ENCODE measurements at regions not wholly inside any gene's neighbourhood (a gene's known extent, or its start where the extent isn't known, plus 50 kb on each side); places are given as distances from the start of the nearest gene placed in this dataset.
"Not testable (repeated sequence)": the region's sequence is repeated elsewhere in the genome, so short reads cannot be mapped to it uniquely, and the experiment has no call there.

GRCh38 chr14:85333841-85334240, 196.1 kb upstream of the FLRT2 start:
- Mint-ChIP-seq H3K9me3 (ENCODE audit: low read depth) (peaks cover 4% of the 10 kb centered on the region), H3K4me3 (no peak overlapping the region), H3K27ac (no peak overlapping the region), H3K4me1 (no peaks in the 10 kb centered on the region), H3K36me3 (no peaks in the 10 kb centered on the region), H3K27me3 (no peaks in the 10 kb centered on the region)
- CTCF ChIA-PET = no interaction called here
- ATAC-seq (no peak), DNase-seq (no peak)

GRCh38 chr14:85334316-85334715, 195.6 kb upstream of the FLRT2 start:
- Mint-ChIP-seq H3K27ac (no peak overlapping the region), H3K4me1 (no peaks in the 10 kb centered on the region), H3K4me3 (no peak overlapping the region), H3K9me3 (ENCODE audit: low read depth) (peaks cover 4% of the 10 kb centered on the region), H3K36me3 (no peaks in the 10 kb centered on the region), H3K27me3 (no peaks in the 10 kb centered on the region)
- CTCF ChIA-PET = no interaction called here
- DNase-seq (no peak), ATAC-seq (no peak)

- CTCF ChIA-PET = no interaction called here
- ATAC-seq (no peak), DNase-seq (no peak)
- Mint-ChIP-seq H3K9me3 (ENCODE audit: low read depth) (peaks cover 4% of the 10 kb centered on the region), H3K4me1 (no peaks in the 10 kb centered on the region), H3K27me3 (no peaks in the 10 kb centered on the region), H3K4me3 (no peak overlapping the region), H3K27ac (no peak overlapping the region), H3K36me3 (no peaks in the 10 kb centered on the region)
Observed at GRCh38 chr14:85336257-85336656, 193.7 kb upstream of the FLRT2 start.

- H3K27ac Mint-ChIP-seq = no peak overlapping the region
- H3K36me3 Mint-ChIP-seq = no peaks in the 10 kb centered on the region
- H3K27me3 Mint-ChIP-seq = no peaks in the 10 kb centered on the region
- CTCF ChIA-PET = interaction anchor here (0.9 kb wide), 1 partner anchor 22 kb away, joined by 3 read pairs; no protein-coding TSS in a partner anchor
- no peaks in the 10 kb centered on the region for H3K4me1 Mint-ChIP-seq
- ATAC-seq = no peak
- DNase-seq = no peak
- H3K4me3 Mint-ChIP-seq = no peak overlapping the region
- H3K9me3 Mint-ChIP-seq (ENCODE audit: low read depth) = peaks cover 4% of the 10 kb centered on the region
Observed at GRCh38 chr14:85336817-85337216, 193.1 kb upstream of the FLRT2 start.

- no peak for DNase-seq
Observed at GRCh38 chr14:85338895-85339294, 191.0 kb upstream of the FLRT2 start.

GRCh38 chr14:85342858-85343607, 186.9 kb upstream of the FLRT2 start:
- Mint-ChIP-seq H3K4me1 (no peaks in the 10 kb centered on the region), H3K36me3 (no peaks in the 10 kb centered on the region), H3K27me3 (no peaks in the 10 kb centered on the region), H3K27ac (no peak overlapping the region), H3K9me3 (ENCODE audit: low read depth) (no peaks in the 10 kb centered on the region), H3K4me3 (no peak overlapping the region)
- DNase-seq (no peak), ATAC-seq (no peak)
- CTCF ChIA-PET = no interaction called here

More at GRCh38 chr14:85338895-85339294, 191.0 kb upstream of the FLRT2 start:
- ATAC-seq = no peak
- H3K27ac Mint-ChIP-seq = no peak overlapping the region
- no peaks in the 10 kb centered on the region for H3K4me1 Mint-ChIP-seq
- no peaks in the 10 kb centered on the region for H3K27me3 Mint-ChIP-seq
- peaks cover 4% of the 10 kb centered on the region for H3K9me3 Mint-ChIP-seq (ENCODE audit: low read depth)
- H3K4me3 Mint-ChIP-seq = no peak overlapping the region
- no peaks in the 10 kb centered on the region for H3K36me3 Mint-ChIP-seq
- CTCF ChIA-PET = no interaction called here

GRCh38 chr14:85344171-85344570, 185.8 kb upstream of the FLRT2 start:
- Mint-ChIP-seq H3K27ac (no peak overlapping the region), H3K9me3 (ENCODE audit: low read depth) (no peaks in the 10 kb centered on the region), H3K4me1 (no peaks in the 10 kb centered on the region), H3K27me3 (no peaks in the 10 kb centered on the region), H3K4me3 (no peak overlapping the region), H3K36me3 (no peaks in the 10 kb centered on the region)
- CTCF ChIA-PET = no interaction called here
- ATAC-seq (no peak), DNase-seq (no peak)

- no peaks in the 10 kb centered on the region for H3K4me1 Mint-ChIP-seq
- no peak overlapping the region for H3K27ac Mint-ChIP-seq
- H3K9me3 Mint-ChIP-seq (ENCODE audit: low read depth) = no peaks in the 10 kb centered on the region
- CTCF ChIA-PET = no interaction called here
- H3K27me3 Mint-ChIP-seq = no peaks in the 10 kb centered on the region
- DNase-seq (no peak), ATAC-seq (no peak)
- H3K4me3 Mint-ChIP-seq = no peak overlapping the region
- H3K36me3 Mint-ChIP-seq = no peaks in the 10 kb centered on the region
Observed at GRCh38 chr14:85344847-85345570, 184.9 kb upstream of the FLRT2 start.

GRCh38 chr14:85350667-85351066, 179.3 kb upstream of the FLRT2 start:
- H3K9me3 Mint-ChIP-seq (ENCODE audit: low read depth) = peaks cover 8% of the 10 kb centered on the region
- CTCF ChIA-PET = no interaction called here
- no peaks in the 10 kb centered on the region for H3K27me3 Mint-ChIP-seq
- peaks cover 1% of the 10 kb centered on the region for H3K36me3 Mint-ChIP-seq
- H3K4me1 Mint-ChIP-seq = no peaks in the 10 kb centered on the region
- H3K27ac Mint-ChIP-seq = no peak overlapping the region
- DNase-seq = no peak
- H3K4me3 Mint-ChIP-seq = no peak overlapping the region
- no peak for ATAC-seq

- ATAC-seq; H3K27me3 Mint-ChIP-seq; H3K4me1 Mint-ChIP-seq; DNase-seq; CTCF ChIA-PET; H3K27ac Mint-ChIP-seq; H3K9me3 Mint-ChIP-seq (ENCODE audit: low read depth); H3K4me3 Mint-ChIP-seq; H3K36me3 Mint-ChIP-seq: not testable (repeated sequence)
Observed at GRCh38 chr14:85352588-85352987, 177.4 kb upstream of the FLRT2 start.

- peaks cover 9% of the 10 kb centered on the region for H3K9me3 Mint-ChIP-seq (ENCODE audit: low read depth)
- CTCF ChIA-PET = no interaction called here
- peaks cover 1% of the 10 kb centered on the region for H3K36me3 Mint-ChIP-seq
- H3K27ac Mint-ChIP-seq = no peak overlapping the region
- DNase-seq = no peak
- no peak for ATAC-seq
- no peak overlapping the region for H3K4me3 Mint-ChIP-seq
- no peaks in the 10 kb centered on the region for H3K27me3 Mint-ChIP-seq
- no peaks in the 10 kb centered on the region for H3K4me1 Mint-ChIP-seq
Observed at GRCh38 chr14:85357120-85357519, 172.8 kb upstream of the FLRT2 start.

GRCh38 chr14:85358136-85358785, 171.7 kb upstream of the FLRT2 start:
- no peak for DNase-seq
- Mint-ChIP-seq H3K27me3 (no peaks in the 10 kb centered on the region), H3K4me3 (no peak overlapping the region), H3K27ac (no peak overlapping the region), H3K36me3 (peaks cover 1% of the 10 kb centered on the region), H3K9me3 (ENCODE audit: low read depth) (peaks cover 9% of the 10 kb centered on the region), H3K4me1 (no peaks in the 10 kb centered on the region)
- CTCF ChIA-PET = interaction anchor here (1.1 kb wide), 1 partner anchor 21 kb away, joined by 3 read pairs; no protein-coding TSS in a partner anchor
- no peak for ATAC-seq

- H3K9me3 Mint-ChIP-seq (ENCODE audit: low read depth) = peaks cover 4% of the 10 kb centered on the region
Observed at GRCh38 chr14:85359505-85359904, 170.4 kb upstream of the FLRT2 start.

GRCh38 chr14:85363358-85363757, 166.6 kb upstream of the FLRT2 start:
- Mint-ChIP-seq H3K36me3 (no peaks in the 10 kb centered on the region), H3K4me3 (no peak overlapping the region), H3K27me3 (no peaks in the 10 kb centered on the region), H3K4me1 (no peaks in the 10 kb centered on the region), H3K9me3 (ENCODE audit: low read depth) (peaks cover 4% of the 10 kb centered on the region), H3K27ac (no peak overlapping the region)
- CTCF ChIA-PET = no interaction called here
- ATAC-seq (no peak), DNase-seq (no peak)

More at GRCh38 chr14:85359505-85359904, 170.4 kb upstream of the FLRT2 start:
- Mint-ChIP-seq H3K4me1 (no peaks in the 10 kb centered on the region), H3K27ac (no peak overlapping the region), H3K36me3 (no peaks in the 10 kb centered on the region), H3K27me3 (no peaks in the 10 kb centered on the region), H3K4me3 (no peak overlapping the region)
- ATAC-seq (no peak), DNase-seq (no peak)
- CTCF ChIA-PET = no interaction called here

Data from activated CD8-positive, alpha-beta memory T cell treated with anti-CD3 and anti-CD28 coated beads, Interleukin-2, amount 10 ng/mL, durations not matched to agents 7 days and 5 days (primary cell).